Large intestine (tissue), 3 donors: ENCODE measurements at regions not wholly inside any gene's neighbourhood (a gene's known extent, or its start where the extent isn't known, plus 50 kb on each side); places are given as distances from the start of the nearest gene placed in this dataset.
"Not testable (repeated sequence)": the region's sequence is repeated elsewhere in the genome, so short reads cannot be mapped to it uniquely, and the experiment has no call there.

Source experiments
- DNase-seq, 2 donors: peaks; one replicate each; pipeline versions ENCODE4 v3.0.0 to v3.0.0-alpha.2; 2013
- H3K27ac ChIP-seq: one replicate; pipeline ENCODE4 v1.5.1; 2013; ENCODE audit warnings: low read length
- H3K27me3 ChIP-seq: 2 replicates; pipeline ENCODE4 v1.6.1; 2013; ENCODE audit warnings: low read length; ENCODE audit not compliant: control insufficient read depth, insufficient read depth
- H3K36me3 ChIP-seq: 2 replicates; pipeline ENCODE4 v1.6.1; 2013; ENCODE audit warnings: low read length; ENCODE audit not compliant: control insufficient read depth, insufficient read depth
- H3K4me1 ChIP-seq: one replicate; pipeline ENCODE4 v1.6.1; 2013; ENCODE audit warnings: low read length; ENCODE audit not compliant: control insufficient read depth, insufficient read depth
- H3K4me3 ChIP-seq: one replicate; pipeline ENCODE4 v1.5.1; 2013; ENCODE audit warnings: low read length
- H3K9me3 ChIP-seq: one replicate; pipeline ENCODE4 v1.6.1; 2013; ENCODE audit warnings: mild to moderate bottlenecking, low read depth, low read length, moderate library complexity; ENCODE audit not compliant: control insufficient read depth
- WGBS: methylation state at CpG from one replicate; pipeline ENCODE4 v1.1.5; 2013; ENCODE audit warnings: low lambda C conversion rate; ENCODE audit not compliant: insufficient coverage; 5-methylcytosine and 5-hydroxymethylcytosine counted together

GRCh38 chr6:71083308-71083820 lies 126.5 kb upstream of the B3GAT2 start:
- 74% methylated on average over 3 of the region's 6 CpGs for WGBS
- Histone ChIP-seq H3K36me3 (no peaks in the 10 kb centered on the region), H3K27ac (no peak overlapping the region), H3K9me3 (no peaks in the 10 kb centered on the region), H3K4me3 (no peak overlapping the region), H3K27me3 (no peaks in the 10 kb centered on the region), H3K4me1 (no peaks in the 10 kb centered on the region)
- DNase-seq = no peak

- Histone ChIP-seq H3K4me1 (no peaks in the 10 kb centered on the region), H3K27me3 (no peaks in the 10 kb centered on the region), H3K4me3 (no peak overlapping the region), H3K36me3 (no peaks in the 10 kb centered on the region), H3K9me3 (no peaks in the 10 kb centered on the region), H3K27ac (no peak overlapping the region)
- 83% methylated on average over 1 of the region's 3 CpGs for WGBS
- no peak for DNase-seq
Measured at GRCh38 chr6:71088166-71088565, 131.3 kb upstream of the B3GAT2 start.

GRCh38 chr6:71090217-71090616 lies 133.4 kb upstream of the B3GAT2 start:
- 40% methylated on average over 1 of the region's 4 CpGs for WGBS
- H3K4me3 ChIP-seq = no peak overlapping the region
- no peak overlapping the region for H3K27ac ChIP-seq
- DNase-seq = no peak
- H3K4me1 ChIP-seq = no peaks in the 10 kb centered on the region
- no peaks in the 10 kb centered on the region for H3K9me3 ChIP-seq
- H3K36me3 ChIP-seq = no peaks in the 10 kb centered on the region
- H3K27me3 ChIP-seq = no peaks in the 10 kb centered on the region

GRCh38 chr6:71091167-71091566 lies 134.3 kb upstream of the B3GAT2 start:
- WGBS = 78% methylated on average over 3 of the region's 5 CpGs
- no peaks in the 10 kb centered on the region for H3K4me1 ChIP-seq
- no peak overlapping the region for H3K4me3 ChIP-seq
- H3K27ac ChIP-seq = no peak overlapping the region
- H3K9me3 ChIP-seq = no peaks in the 10 kb centered on the region
- no peaks in the 10 kb centered on the region for H3K36me3 ChIP-seq
- no peak for DNase-seq
- H3K27me3 ChIP-seq = no peaks in the 10 kb centered on the region

- no peak overlapping the region for H3K27ac ChIP-seq
- no peaks in the 10 kb centered on the region for H3K27me3 ChIP-seq
- no peak for DNase-seq
- H3K9me3 ChIP-seq = no peaks in the 10 kb centered on the region
- H3K4me3 ChIP-seq = no peak overlapping the region
- no peaks in the 10 kb centered on the region for H3K36me3 ChIP-seq
- no peaks in the 10 kb centered on the region for H3K4me1 ChIP-seq
- no CpG with 5 or more reads among the region's 1 CpG for WGBS
Measured at GRCh38 chr6:71091956-71092355, 135.1 kb upstream of the B3GAT2 start.

GRCh38 chr6:71097264-71097663 lies 140.4 kb upstream of the B3GAT2 start:
- H3K4me1 ChIP-seq, H3K4me3 ChIP-seq, H3K27ac ChIP-seq, H3K27me3 ChIP-seq, DNase-seq, H3K36me3 ChIP-seq, H3K9me3 ChIP-seq: not testable (repeated sequence)
- no CpG with 5 or more reads among the region's 2 CpGs for WGBS

GRCh38 chr6:71099649-71100048 lies 142.8 kb upstream of the B3GAT2 start:
- no peaks in the 10 kb centered on the region for H3K9me3 ChIP-seq
- H3K4me3 ChIP-seq = no peak overlapping the region
- WGBS = no CpG with 5 or more reads among the region's 1 CpG
- no peaks in the 10 kb centered on the region for H3K4me1 ChIP-seq
- H3K27me3 ChIP-seq = no peaks in the 10 kb centered on the region
- DNase-seq = no peak
- no peaks in the 10 kb centered on the region for H3K36me3 ChIP-seq
- H3K27ac ChIP-seq = no peak overlapping the region

- H3K27me3 ChIP-seq = no peaks in the 10 kb centered on the region
- DNase-seq = no peak
- H3K4me1 ChIP-seq = no peaks in the 10 kb centered on the region
- no peak overlapping the region for H3K27ac ChIP-seq
- H3K4me3 ChIP-seq = no peak overlapping the region
- no peaks in the 10 kb centered on the region for H3K36me3 ChIP-seq
- H3K9me3 ChIP-seq = no peaks in the 10 kb centered on the region
- WGBS = no CpG with 5 or more reads among the region's 2 CpGs
Measured at GRCh38 chr6:71103130-71103529, 146.3 kb upstream of the B3GAT2 start.

- WGBS = no CpG with 5 or more reads among the region's 1 CpG
- no peak for DNase-seq
- no peaks in the 10 kb centered on the region for H3K9me3 ChIP-seq
- no peaks in the 10 kb centered on the region for H3K36me3 ChIP-seq
- H3K27me3 ChIP-seq = no peaks in the 10 kb centered on the region
- no peak overlapping the region for H3K4me3 ChIP-seq
- no peaks in the 10 kb centered on the region for H3K4me1 ChIP-seq
- H3K27ac ChIP-seq = no peak overlapping the region
Measured at GRCh38 chr6:71103641-71104040, 146.8 kb upstream of the B3GAT2 start.

GRCh38 chr6:71106276-71106675 lies 149.4 kb upstream of the B3GAT2 start:
- WGBS = 100% methylated on average over 1 of the region's 3 CpGs
- no peak overlapping the region for H3K27ac ChIP-seq
- no peak for DNase-seq

GRCh38 chr6:71107911-71108420 lies 151.1 kb upstream of the B3GAT2 start:
- DNase-seq = peak; percentile 10 to 14
- no peak overlapping the region for H3K4me3 ChIP-seq
- no CpG with 5 or more reads among the region's 6 CpGs for WGBS

More at GRCh38 chr6:71106276-71106675, 149.4 kb upstream of the B3GAT2 start:
- Histone ChIP-seq H3K4me1 (no peaks in the 10 kb centered on the region), H3K4me3 (no peak overlapping the region), H3K27me3 (no peaks in the 10 kb centered on the region), H3K36me3 (no peaks in the 10 kb centered on the region), H3K9me3 (no peaks in the 10 kb centered on the region)

More at GRCh38 chr6:71107911-71108420, 151.1 kb upstream of the B3GAT2 start:
- Histone ChIP-seq H3K4me1 (no peaks in the 10 kb centered on the region), H3K9me3 (no peaks in the 10 kb centered on the region), H3K27me3 (no peaks in the 10 kb centered on the region), H3K36me3 (no peaks in the 10 kb centered on the region), H3K27ac (no peak overlapping the region)
